ENCODE measurements at regions not wholly inside any gene's neighbourhood (a gene's known extent, or its start where the extent isn't known, plus 50 kb on each side); places are given as distances from the start of the nearest gene placed in this dataset.
A peak's percentile ranks its signal among the peaks of the same experiment; 100 is the strongest.

GRCh38 chr21:38659936-38660332 is 145.8 kb upstream of the ETS2 start:
- no peak for DNase-seq

GRCh38 chr21:38660333-38661196 is 145.2 kb upstream of the ETS2 start:
- no peak for DNase-seq

DNA sequence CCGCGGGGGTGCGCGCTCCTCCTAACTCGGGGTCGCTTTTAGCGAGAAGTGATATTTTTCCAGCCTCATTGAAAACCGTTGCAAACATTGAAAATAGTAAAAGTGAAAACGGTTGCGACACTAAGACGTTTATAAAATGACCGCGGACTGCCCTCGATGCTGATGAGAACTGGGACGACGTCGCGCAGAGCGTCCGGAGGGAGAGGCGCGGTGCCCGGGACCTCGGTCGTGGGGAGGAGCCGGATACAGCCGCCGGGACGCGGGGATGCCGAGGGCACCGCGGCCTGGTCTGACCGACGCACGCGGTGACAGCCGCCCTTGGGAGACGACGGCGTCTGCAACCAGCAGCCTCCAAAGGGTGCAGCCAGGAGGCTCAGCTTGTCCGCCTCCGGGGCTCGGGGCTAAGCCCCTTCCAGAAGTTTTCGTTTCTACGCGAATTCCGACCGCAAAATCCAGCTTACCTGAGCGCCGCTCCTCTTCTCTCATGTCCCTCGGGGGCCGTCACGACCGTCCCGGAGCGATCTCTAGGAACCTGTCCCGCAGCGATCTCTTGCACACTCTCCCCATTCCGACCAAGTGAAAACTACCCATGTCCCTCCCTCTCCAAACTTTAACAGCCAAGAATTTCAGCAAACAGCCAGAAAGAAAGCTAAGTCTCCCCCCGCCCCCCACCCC is 144.4 kb upstream of the ETS2 start:
- no peak for DNase-seq

- no peak for DNase-seq
Observed at GRCh38 chr21:38661889-38662568, 143.7 kb upstream of the ETS2 start.

DNA sequence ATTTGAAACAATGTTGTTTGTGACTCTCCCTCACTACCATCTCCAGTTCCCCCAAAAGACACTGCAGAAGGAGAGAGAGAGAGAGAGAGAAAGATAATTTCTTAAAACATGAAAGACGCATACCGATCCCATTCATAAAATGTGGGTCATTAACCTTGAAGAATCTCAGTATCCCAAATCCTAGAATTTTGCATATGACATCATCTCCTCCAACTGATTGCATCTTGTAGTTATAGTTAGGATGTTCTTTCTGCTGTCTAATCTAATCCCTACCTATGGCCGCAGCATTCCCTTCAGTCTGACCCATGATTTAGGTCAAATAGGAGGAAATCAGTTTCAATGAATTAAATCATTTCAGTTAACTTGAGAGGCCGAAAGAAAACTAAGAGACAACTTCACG is 142.4 kb upstream of the ETS2 start:
- no peak for DNase-seq

DNA sequence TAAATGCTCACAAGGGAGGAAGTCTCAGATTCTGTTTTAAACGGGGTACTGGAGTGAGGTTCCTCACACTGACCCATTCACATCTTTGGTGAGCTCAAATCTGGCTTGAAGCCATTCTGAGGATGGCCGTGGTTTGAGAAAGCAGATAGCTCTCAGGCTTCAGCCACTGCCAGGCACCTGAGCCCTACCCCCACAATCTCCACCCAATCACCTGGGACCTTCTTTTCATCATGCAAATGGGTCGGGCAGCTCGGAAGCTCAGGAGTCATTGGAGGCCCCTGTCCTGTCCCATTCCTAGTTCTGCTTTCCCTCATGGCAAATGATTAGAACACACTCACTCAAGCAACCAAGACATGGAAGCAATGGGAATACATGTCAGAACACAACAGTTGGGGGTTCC is 141.4 kb upstream of the ETS2 start:
- no peak for DNase-seq

DNA sequence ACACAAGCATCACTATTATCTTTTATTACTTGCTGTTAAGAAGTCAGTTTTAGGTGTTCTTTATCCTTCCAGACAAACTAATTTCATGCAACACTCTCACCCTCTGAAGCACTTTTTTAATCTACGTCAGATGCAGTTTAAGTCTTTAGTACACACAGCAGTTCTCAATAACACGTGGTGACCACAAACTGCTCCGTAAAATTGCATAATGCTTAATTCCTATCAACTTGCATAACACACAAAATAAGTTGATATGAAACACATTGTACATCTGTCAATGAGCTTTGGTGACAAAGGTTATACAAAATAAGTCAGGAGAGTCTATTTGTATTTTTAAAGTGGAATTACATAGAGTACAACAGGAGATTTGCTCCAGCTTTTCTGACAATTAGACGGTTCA is 140.9 kb upstream of the ETS2 start:
- no peak for DNase-seq

- no peak for DNase-seq
Observed at GRCh38 chr21:38667291-38667870, 138.3 kb upstream of the ETS2 start.

- DNase-seq, result no peak
Observed at GRCh38 chr21:38668067-38668466, 137.7 kb upstream of the ETS2 start.

GRCh38 chr21:38668541-38668940 is 137.2 kb upstream of the ETS2 start:
- DNase-seq, result no peak

DNA sequence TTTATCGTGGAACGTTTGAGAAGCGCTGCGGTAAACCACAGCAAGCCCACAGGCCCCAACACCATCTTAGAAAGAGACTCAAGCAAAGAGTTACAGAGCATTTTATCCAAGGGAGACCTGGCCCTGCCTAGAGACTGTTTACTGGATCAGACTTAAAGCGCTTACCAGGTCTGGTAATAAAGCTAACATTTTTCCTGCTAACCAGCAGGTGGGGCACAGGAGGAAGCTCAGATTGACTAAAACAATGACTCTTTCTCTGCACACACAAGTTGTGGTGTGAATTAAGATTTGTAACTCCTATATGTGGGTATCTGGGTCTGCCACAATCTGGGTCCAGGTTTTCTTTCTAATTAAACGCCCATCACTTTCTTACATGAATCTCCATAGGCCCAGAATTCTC is 136.5 kb upstream of the ETS2 start:
- no peak for DNase-seq

DNA sequence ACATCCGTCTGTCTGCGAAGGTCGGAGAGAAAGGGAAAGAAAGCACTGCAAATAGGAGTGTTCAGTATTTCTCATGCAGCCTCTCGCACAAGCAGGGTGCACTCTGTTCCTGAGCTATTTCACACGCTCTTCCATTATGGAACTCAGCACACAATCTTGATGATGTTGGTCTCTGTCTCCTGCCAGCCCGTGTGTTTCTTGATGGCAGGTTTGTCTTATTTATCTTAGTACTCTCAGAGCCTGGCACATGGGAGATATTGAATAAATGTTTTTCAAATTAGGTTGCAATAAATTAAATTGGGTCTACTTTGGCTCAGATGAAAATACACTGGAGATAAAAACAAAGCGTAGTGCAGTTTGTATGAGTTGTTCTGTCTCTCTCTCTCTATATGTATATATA is 134.9 kb upstream of the ETS2 start:
- no peak for DNase-seq

DNA sequence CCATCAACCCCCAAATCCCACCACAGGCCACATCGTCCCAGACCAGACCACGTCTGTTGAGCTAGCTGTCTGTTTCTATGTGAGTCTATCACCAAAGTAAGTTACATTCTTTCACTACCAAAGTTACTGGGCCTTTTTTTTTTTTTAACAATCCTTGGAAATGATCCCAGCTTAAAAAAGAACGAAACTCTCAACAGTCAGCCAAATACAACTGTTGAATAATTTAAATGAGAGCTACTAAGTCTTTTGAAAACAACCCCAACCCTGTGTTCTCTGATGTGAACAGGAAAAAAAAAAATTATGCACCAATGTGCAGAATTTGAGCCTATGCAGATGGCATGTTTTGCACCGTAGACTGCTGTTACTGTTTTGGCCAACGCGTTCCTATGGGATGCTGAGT is 134.0 kb upstream of the ETS2 start:
- no peak for DNase-seq

- DNase-seq, result no peak
Observed at GRCh38 chr21:38675182-38675824, 130.4 kb upstream of the ETS2 start.

DNA sequence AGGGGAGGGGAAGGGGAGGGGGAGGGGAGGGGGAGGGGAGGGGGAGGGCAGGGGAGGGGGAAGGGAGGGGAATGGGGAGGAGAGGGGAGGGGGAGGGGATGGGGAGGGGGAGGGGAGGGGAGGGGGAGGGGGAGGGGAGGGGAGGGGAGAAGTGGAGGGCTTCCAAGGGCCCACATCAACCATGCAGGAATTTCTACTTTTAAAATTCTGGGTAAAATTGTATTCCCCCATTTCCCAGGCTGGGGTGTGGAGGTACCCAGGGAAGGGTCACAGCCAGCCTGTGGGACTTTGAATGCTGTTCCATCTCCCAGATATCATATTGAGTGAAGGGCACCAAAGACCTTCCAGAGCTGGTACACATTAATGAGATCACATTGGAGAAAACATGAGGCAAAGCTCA is 126.9 kb upstream of the ETS2 start:
- no peak for DNase-seq

DNA sequence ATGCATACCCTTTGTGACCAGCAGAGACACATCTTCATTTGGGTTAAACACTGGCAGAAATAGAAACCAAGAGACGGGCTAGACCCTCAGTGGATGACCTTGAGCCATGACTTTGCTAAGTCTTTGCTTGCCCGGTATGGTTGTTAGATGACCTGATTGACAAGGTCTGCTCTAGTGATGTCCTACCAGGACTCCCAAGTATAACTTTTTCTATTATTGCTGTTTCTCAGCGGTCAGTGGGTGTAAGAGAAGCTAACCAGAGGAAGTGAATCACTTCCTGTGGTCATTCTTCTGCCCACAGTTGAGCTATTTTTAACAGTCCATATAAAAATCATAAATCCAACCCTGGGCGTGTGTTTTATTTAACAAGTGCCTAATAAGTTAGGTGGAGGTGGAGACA is 126.2 kb upstream of the ETS2 start:
- no peak for DNase-seq

DNA sequence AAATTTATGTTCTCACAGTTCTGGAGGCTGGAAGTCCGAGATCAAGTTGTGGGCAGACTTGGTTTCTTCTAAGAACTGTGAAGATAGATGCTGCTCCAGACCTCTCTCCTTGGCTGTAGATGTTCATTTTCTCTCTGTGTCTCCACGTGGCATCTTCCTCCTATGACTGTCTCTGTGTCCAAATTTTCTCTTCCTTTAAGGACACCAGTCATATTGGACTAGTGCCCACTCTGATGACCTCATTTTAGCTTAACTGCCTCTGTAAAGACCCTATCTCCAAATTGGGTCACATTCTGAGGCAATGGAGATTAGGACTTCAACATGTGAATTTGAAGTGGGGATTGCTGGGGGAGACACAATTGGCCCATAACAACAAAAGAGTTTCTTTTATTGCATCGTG is 125.3 kb upstream of the ETS2 start:
- DNase-seq, result no peak

DNA sequence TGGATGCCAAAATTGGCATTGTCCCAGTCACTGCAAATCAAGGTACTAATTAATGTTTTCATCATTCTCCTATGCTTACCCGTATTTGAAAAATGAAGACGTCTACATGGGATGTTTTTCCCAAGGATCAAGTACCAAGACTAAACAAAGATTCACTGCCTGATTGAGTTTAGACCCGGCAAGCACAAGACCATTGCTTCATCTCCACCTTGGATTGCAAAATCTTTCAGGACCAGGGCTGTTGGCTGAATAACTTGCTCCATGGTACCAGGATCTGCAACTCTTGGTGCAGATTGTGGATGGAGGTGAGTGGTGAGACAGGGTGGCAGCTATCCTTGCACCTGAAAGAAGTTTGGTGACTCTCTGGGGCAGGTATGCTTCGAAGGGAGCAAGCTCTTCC is 122.5 kb upstream of the ETS2 start:
- no peak for DNase-seq

DNA sequence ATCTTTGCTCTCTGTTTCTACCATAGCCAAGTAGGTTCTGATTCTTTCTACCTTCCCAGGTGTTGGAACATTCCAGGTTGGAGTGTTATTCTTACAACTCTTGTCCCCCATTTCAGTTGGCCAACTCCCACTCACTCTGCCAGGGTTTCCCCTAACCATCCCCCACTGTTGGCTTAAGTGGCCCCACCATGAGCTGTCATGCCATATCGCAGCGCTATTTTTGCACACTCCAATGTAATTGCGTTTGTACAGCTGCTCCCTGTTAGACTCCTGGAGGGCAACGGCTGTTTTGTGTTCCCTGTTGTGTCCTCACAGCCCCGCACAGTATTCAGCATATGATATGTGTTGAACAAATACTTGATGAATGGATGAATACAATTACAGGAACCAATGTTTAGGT is 117.7 kb upstream of the ETS2 start:
- DNase-seq, result peak in 1 of 2 experiments; percentile 31

- no peak for DNase-seq
Observed at GRCh38 chr21:38691631-38692030, 114.1 kb upstream of the ETS2 start.

GRCh38 chr21:38696579-38696978 is 109.2 kb upstream of the ETS2 start:
- no peak for DNase-seq

GRCh38 chr21:38699048-38699447 is 106.7 kb upstream of the ETS2 start:
- no peak for DNase-seq

GRCh38 chr21:38702196-38702595 is 103.5 kb upstream of the ETS2 start:
- DNase-seq, result no peak
